KBM-7 (cell line): ENCODE measurements at regions not wholly inside any gene's neighbourhood (a gene's known extent, or its start where the extent isn't known, plus 50 kb on each side); places are given as distances from the start of the nearest gene placed in this dataset.

Experiments
- DNase-seq: peaks from one replicate; pipeline ENCODE4 v3.0.0-alpha.2; 2015
- in situ Hi-C: fragments of 300-500 bp; cut with MboI; formaldehyde crosslinking; loops from 2 replicates; pipeline ENCODE4 v1.14.3; 2020; ENCODE audit warnings: low sequenced_read_pairs, low pct_unique_long_range_greater_than_20kb, mixed read lengths

DNA sequence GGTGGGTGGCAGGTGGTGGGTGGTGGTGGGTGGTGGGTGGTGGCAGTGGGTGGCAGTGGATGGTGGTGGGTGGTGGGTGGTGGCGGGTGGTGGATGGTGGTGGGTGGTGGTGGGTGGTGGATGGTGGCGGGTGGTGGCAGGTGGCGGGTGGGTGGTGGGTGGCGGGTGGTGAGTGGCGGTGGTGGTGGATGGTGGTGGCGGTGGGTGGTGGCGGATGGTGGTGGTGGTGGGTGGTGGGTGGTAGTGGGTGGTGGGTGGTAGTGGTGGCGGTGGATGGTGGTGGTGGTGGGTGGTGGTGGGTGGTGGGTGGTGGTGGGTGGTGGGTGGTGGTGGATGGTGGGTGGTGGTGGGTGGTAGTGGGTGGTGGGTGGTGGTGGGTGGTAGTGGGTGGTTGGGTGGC is 423.8 kb upstream of the PSMD7 start:
- in situ Hi-C loops, result no loop called here
- no peak for DNase-seq

DNA sequence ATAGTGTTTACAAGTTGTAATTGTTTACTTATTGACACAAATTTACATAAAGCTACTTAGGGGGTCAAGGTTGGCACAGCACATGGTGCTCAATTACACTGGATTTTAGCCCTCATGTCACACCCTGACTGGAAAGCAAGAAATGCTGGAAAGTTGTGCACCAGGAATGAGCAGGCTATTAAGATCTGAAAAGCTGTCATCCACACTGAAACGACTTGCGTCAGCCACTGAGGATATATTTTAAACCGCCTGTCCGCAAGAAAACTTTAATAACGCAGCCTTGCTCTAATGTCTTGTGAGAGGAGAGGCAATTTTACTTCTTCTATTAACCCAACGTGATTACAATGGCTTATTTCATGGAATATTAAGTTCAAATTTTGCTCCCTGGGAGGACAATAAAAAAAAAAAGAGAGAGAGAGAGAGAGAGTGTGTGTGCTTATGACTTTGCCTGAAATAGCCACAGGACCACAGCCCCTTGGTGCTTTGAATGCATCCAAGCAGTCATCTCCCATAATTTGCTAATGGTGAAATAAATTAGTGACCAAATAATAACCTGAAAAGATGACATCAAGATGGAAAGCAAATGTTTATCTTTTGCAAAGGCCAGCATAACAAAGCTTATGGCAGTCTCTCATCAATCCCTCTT is 425.4 kb upstream of the PSMD7 start:
- in situ Hi-C loops, result no loop called here
- DNase-seq, result no peak

DNA sequence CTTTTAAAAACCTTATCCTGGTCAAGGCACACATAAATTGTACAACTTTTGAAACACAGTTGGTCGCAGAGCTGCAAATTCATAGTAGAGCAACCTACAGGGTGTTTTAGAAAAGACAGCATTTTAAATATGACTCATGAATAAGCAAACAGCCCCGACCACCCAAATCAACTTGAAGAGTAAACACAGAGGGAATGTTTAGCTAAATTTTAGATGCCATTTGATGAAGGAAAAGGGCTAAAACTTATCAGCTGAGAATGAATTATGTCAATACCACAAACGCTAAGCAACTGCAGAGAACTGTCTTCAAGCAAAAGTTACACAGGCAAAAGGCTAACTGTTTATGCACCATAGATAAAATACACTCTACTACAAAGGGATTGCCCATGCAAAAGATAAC is 427.5 kb upstream of the PSMD7 start:
- in situ Hi-C loops, result no loop called here
- DNase-seq, result no peak

DNA sequence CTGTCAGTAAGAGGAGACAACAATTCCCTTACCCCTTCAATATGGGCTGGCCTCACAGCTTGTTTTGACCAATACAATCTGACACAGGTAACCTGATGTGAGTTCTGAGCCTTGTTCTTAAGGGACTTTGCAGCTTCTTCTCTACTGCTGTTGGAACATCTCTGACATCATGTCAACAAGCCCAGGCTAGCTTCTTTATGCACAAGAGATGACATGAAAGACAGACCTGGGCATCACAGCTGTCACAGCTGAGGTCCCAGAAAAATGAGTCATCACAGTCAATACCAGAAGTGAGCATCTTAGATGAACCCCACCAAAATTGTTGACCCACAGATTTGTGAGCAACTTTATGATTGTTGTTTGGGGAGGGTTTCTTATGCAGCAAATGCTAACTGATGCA is 431.7 kb upstream of the PSMD7 start:
- in situ Hi-C loops, result no loop called here

DNA sequence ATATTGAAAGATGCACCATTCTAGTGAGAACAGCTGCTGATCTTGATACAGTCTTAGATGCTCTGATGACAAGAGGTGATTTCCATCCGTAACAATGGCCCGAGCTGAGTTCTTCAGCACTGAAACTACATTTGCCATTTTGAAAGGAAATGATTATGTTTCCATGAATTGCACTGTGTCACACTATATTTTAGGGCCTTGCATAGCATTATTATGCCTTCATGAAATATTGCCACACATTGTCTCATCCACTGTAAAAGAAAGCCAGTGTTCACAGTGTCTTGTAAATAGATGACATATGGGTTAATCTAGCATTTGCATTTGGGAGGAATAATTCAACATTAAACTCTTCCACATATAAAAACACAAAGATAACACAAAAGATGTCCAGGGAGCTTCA is 438.3 kb upstream of the PSMD7 start:
- in situ Hi-C loops, result no loop called here
- DNase-seq, result no peak

More for the DNA sequence above, 431.7 kb upstream of the PSMD7 start:
- no peak for DNase-seq

DNA sequence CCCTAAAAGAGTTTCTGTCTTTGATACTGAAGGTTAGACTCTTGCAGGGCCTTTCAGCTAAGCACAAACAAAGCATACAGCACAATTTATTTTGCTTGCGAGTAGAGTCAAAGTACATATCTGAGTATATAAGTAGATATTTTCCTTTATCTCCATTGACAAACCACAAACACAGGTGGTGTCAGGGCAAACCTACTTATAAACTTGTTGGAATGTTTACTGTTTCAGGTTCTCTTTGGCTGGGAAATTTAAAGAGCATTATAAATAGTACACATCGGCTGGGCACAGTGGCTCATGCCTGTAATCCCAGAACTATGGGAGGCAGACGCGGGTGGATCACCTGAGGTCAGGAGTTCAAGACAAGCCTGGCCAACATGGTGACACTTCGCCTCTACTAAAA is 442.6 kb upstream of the PSMD7 start:
- no peak for DNase-seq
- in situ Hi-C loops, result no loop called here

DNA sequence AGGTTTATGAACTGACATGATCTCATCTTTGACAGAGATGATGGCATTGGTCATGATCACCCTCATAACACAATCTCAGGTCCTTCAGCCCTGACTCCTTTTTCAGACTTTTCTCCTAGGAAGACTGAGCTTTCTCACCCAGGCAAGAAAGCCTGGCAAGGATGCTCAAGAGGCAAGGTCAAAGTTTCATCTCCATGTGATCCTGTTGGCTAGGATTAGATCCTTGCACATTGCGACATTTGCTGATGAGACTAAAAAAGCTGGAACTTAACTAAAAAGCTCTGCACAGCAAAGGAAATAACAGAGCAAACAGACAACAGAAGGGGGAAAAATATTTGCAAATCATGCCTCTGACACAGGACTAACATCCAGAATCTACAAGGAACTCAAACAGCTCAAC is 444.1 kb upstream of the PSMD7 start:
- DNase-seq, result no peak
- in situ Hi-C loops, result no loop called here

DNA sequence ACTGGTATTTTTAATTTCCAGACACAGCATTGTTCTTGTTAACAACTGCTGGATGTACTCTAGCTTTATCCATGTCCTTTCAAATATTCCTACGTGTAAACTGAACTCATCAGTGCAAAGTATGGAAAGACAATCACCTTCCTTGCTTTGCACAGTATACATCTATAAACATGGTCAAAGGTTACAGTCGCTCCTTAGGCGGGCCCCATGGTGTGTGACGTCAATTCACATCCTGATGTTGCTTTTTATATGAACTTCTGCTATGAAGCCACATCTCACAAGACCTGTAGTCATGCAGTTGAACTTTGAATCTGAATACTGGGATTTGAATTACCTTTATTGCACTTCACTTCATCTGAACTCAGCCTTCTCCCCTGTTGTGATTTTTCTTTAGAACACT is 447.6 kb upstream of the PSMD7 start:
- in situ Hi-C loops, result no loop called here
- DNase-seq, result no peak

DNA sequence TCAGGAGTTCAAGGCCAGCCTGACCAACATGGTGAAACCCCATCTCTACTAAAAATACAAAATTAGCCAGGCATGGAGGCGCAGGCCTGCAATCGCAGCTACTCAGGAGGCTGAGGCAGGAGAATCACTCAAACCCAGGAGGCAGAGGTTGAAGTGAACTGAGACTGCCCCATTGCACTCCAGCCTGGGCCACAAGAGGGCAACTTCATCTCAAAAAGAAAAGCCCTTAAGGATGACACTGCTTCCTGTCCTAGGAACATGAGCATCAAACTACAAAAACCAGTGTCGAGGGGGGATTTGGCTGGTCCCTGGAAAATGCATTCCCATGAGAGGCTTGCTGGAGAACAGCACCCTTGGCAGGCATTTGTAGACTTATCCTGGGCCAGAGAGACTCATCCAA is 449.5 kb upstream of the PSMD7 start:
- in situ Hi-C loops, result no loop called here
- DNase-seq, result peak; percentile 2

DNA sequence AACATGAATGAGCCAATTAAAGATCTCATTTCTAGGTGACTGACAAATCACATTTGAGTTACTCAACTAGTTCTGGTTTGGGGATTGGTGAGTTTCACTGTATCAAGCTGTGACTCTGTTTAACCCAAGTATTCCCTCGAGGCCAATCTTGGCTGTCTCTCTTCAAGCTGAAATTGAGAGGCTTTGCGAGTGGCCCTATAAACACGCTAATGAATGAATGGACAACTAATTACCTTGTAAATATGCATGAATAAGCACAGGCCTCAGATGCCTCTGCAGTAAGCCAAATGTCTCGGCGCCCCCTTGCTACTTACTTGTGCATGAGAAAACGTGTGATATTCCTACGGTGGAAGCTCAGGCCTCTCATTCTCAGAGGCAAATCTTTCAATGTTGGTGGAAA is 450.3 kb upstream of the PSMD7 start:
- in situ Hi-C loops, result no loop called here

DNA sequence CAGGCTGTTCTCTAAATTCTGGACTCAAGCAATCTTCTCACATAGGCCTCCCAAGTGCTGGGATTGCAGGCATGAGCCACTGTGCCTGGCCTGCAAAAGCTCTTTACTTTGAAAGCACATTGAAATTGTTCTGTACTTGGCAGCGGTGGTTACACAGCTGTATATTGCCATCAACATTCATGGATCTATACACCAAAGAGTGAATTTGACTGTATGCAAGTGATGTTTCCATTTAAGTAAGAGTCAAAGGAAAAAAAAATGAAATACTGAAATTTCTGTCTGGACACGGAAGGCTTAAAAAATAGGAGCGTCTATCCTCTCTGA is 450.6 kb upstream of the PSMD7 start:
- no peak for DNase-seq
- in situ Hi-C loops, result no loop called here

More for the DNA sequence above, 450.3 kb upstream of the PSMD7 start:
- DNase-seq, result no peak

DNA sequence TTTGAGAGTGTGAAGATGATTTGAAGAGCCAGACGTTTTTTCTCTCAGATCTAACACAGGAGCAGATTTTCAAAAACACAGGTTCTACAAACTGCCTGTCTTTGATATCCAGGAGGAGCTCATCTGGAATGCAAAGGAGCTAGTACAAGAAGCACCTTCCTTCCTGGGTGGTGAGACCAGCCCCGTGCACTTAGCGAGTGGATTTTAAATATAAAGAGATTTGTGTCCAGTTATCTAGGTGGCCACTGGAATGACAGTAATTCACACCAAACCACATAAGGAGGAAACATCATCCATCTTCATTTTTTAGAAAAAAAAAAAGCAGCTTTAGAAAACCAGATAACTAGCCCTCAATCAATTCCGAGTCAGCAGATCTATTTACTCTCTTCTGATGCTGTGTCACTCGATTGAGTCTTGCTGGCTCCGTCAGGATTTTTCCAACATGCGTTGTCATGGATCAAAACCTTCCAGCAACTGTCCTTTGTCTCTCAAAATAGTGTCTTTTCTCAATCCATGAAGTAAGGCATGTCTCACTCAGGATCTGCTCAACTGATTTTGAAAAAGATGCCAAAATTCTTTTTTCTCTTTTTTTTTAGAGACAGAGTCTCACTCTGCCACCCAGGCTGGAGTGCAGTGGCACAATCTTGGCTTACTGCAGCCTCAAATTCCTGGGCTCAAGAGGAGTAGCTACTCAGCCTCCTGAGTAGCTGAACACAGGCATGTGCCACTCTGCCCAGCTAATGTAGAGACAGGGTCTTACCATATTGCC is 451.2 kb upstream of the PSMD7 start:
- in situ Hi-C loops, result no loop called here
- no peak for DNase-seq

DNA sequence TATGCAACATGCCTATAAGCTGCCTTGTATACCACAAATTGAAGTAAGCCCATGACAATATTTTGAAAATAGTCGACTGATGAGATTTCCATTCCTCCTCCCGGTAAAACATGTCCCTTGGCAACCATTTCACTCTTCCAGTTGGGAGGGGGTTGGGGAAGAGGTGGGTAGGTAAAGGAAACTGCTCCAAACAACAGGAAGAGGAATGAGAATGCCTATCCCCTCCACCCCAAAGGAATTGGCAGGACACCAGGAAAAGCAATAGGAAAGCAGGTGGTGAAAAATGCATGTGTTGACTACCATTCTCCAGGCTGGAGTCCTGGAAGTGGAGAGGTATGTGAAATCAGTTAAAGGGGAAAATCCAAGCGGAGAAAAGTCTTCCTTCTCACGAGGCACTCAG is 455.9 kb upstream of the PSMD7 start:
- DNase-seq, result no peak
- in situ Hi-C loops, result no loop called here

DNA sequence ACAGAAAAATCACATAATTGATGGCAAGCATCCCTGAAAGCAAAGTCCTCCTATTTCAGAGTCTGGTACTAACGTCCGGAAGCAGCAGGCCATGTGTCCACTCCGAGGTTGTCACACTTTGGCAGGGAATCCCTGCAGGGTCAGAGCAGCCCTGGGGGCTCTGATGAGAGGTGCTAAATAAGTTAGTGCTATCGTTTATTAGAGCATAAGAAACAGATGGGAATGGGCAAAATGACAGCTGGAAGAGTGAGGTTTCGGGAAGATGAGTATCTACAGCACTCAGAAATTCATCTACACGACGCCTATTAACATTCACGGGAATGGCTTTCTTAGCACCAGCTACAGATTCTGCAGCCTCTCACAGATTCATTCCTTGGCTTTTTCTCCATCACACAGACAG is 465.4 kb upstream of the PSMD7 start:
- in situ Hi-C loops, result no loop called here
- no peak for DNase-seq

DNA sequence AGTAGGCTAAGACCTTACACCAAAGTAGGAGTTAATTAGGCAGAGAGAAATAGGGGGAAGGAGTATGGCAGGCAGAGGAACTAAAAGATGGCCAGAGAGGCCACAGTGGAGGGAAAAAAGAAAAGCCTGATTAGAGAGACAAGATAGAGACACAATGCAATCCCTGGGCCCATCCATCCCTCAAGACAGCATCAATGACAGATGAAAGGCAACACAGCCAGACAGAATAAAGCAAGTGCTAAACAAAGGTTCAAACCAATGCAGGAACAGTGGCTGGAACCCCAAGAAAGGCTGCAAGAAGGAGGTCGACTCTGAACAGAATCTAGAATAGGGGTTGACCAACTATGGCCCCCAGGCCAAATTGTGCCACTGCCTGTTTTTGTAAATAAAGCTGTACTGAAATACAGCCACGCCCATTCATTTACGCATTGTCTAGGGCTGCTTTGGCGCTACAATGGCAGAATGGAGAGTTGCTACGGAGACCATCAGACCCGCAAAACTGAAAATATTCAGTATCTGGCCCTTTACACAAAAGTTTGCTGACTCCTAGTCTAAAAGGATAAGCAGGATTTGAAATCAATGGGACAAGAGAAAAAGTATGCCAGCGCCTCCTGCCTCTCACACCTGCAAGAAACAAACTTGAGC is 473.3 kb upstream of the PSMD7 start:
- no peak for DNase-seq
- in situ Hi-C loops, result no loop called here

DNA sequence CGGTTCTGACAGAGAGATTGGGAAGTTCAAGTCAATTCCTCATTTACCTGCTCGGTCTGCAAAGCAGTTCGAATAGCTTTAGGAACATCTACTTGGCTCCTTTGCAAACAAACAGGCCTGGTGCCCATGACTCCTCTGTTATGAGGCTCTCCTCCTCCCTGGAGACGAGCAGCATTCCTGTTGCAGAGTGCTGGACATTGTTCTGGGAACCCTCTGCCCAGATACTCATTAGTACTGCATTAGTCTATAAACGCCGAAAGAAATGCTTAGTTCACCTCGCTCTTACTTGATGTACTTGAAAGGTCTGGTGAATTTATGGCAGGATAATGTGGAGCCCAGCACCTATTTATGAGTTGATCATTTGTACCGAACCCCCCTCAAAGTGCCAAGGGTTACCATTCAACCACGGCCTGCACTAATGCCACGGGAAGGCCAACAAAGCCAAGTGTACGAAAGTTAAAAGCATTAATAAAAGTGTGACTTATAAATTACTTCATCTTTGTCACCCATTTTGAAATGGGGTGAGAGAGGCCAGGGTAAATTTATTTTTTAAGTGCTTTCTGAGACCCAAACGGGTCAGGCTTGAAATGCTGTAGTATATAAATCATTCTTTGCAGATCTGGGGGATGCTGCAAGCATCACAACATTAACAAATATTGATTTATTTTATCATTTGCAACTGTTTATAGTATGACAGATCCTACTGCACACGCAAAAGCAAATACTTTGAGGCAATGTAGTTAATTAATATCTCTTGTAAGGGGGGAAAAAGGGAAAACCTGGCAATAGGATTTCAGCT is 478.9 kb upstream of the PSMD7 start:
- DNase-seq, result no peak
- in situ Hi-C loops, result no loop called here

DNA sequence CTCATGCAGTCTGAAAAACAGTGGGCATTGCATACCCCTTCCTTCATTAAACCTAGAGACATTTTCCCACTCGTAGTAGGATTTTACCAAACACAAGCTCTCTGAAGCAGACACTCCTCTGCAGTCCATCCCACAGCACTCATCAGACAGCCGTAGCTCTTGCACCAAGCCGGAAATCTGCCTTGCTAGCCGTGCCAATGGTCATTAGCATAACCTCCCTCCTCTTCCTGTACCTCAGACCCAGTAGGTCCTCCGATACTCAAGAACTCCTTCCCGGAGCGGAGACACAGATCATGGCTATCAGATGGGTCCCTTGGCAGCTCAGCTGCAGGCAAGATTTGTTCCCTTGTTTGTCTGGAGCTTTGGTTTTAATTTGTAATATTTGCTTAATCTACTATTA is 483.1 kb upstream of the PSMD7 start:
- in situ Hi-C loops, result no loop called here
- DNase-seq, result no peak

DNA sequence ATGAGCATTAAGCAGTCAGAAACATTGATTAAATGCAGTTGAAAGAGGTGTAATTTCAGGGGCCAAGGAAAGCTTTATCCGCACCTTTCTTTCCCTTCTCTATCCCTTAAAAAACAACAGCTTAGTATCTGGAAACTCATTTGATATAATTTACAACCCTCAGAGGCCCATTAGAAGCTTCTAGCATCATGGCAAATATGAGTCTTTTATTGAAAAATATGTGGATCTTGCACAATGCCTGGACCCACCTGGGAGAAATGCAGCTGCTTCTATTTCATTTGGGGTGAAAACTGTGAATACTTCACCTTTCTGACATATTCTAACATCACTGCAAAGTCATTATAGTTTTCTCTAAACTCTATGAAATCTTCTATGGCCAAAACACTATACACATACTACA is 492.2 kb upstream of the PSMD7 start:
- in situ Hi-C loops, result no loop called here

DNA sequence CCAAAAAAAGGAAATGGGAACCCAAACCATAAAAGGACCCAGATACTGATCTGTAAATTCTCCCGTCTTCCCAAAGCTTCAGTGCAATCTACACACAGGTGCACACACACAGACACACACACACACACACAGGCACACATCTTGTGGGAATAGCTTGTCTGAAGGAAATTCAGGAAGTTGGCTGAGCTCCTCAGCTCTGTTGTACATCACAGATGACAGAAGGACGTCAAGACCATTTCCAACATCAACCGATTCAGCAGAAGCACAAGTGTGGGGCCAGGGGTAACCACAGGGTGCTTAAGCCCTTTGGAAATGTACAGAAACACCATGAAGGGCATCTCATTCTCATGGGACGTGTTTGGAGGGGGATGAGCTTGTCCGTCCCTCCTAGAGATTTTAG is 498.1 kb upstream of the PSMD7 start:
- in situ Hi-C loops, result no loop called here
- no peak for DNase-seq

More for the DNA sequence above, 492.2 kb upstream of the PSMD7 start:
- no peak for DNase-seq

DNA sequence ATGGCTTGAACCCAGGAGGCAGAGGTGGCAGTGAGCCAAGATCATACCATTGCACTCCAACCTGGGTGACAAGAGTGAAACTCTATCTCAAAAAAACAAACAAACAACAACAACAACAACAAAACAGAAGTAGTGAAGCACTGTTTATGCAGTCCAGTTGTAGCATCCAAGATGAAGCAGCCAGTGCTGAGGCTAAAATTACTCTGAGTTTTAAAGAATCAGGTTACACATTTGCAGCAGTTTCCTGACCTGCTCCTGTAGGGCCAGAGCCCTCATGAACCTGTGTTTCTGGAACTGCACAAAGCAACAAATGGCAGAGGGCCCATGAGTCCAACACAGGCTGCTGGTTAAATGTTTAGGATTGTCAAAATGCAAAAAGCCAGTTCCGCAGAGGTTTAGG is 499.5 kb upstream of the PSMD7 start:
- in situ Hi-C loops, result no loop called here
- no peak for DNase-seq
